Stimulated activated CD8-positive, alpha-beta memory T cell treated with anti-CD3 and anti-CD28 coated beads, Interleukin-4, amount 100 ng/mL, for 48 hours (primary cell): ENCODE measurements at regions not wholly inside any gene's neighbourhood (a gene's known extent, or its start where the extent isn't known, plus 50 kb on each side); places are given as distances from the start of the nearest gene placed in this dataset.
A peak's percentile ranks its signal among the peaks of the same experiment; 100 is the strongest.
"Not testable (repeated sequence)": the region's sequence is repeated elsewhere in the genome, so short reads cannot be mapped to it uniquely, and the experiment has no call there.

Experiments
- DNase-seq: peaks from one replicate; pipeline ENCODE4 v3.0.0-alpha.2; 2020

- no peak for DNase-seq
Observed at GRCh38 chr4:123649250-123649644, 252.7 kb downstream of the SPRY1 start.

GRCh38 chr4:123649645-123650391 lies 253.2 kb downstream of the SPRY1 start:
- no peak for DNase-seq

GRCh38 chr4:123651066-123651465 lies 254.5 kb downstream of the SPRY1 start:
- DNase-seq, result no peak

GRCh38 chr4:123651536-123652180 lies 255.1 kb downstream of the SPRY1 start:
- DNase-seq, result no peak

DNA sequence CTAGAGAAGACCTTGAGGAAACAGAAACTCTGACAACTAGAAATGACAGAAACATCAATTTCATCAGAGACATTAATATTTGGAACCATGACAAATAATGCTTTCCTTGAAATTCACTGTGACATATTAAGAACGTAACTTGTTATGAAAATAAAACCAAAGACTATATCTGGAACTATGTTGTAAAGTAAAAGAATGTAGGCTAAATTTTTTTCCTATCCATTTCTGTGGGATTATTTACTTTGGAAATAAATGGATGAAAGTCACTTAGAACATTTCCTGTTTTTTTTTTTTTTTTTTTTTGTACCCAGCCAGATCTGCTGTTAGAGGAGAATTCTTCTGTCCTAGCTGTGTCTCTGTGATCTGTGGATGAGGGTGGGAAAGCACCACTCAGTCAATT lies 255.9 kb downstream of the SPRY1 start:
- no peak for DNase-seq

GRCh38 chr4:123653236-123653635 lies 256.6 kb downstream of the SPRY1 start:
- DNase-seq, result no peak

DNA sequence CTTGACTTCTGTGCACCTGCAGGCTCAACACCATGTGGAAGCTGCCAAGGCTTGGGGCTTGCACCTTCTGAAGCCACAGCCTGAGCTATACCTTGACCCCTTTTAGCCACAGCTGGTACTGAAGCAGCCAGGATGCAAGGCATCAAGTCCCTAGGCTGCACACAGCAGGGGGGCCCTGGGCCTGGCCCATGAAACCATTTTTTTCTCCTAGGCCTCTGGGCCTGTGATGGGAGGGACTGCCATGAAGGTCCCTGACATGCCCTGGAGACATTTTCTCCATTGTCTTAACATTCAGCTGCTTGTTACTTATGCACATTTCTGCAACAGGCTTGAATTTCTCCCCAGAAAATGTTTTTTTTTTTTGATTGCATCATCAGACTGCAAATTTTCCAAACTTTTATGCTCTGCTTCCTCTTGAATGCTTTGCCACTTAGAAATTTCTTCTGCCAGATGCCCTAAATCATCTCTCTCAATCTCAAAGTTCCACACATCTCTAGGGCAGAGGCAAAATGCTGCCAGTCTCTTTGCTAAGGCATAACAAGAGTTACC lies 260.2 kb downstream of the SPRY1 start:
- DNase-seq, result not testable (repeated sequence)

- DNase-seq, result not testable (repeated sequence)
Observed at GRCh38 chr4:123657606-123658005, 261.0 kb downstream of the SPRY1 start.

DNA sequence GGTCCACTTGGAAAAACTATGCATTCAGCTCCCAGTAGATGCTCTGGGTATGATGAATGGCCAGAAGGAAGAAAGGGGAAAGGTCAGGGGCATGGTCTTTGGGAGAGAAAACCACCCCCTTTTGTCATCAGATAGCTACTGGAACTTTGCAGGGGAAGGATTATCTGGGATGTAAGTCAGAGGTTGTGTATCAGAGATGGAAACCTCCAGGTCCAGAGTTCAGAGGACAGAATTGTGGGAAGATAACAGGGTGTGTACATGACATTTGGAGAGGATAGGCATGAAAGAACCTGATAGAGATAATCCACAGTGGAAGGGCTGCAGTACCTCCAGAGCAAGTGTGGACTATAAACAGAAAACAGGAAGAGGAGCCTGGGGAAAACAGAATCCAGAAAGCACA lies 262.7 kb downstream of the SPRY1 start:
- no peak for DNase-seq

- no peak for DNase-seq
Observed at GRCh38 chr4:123659730-123660129, 263.1 kb downstream of the SPRY1 start.

DNA sequence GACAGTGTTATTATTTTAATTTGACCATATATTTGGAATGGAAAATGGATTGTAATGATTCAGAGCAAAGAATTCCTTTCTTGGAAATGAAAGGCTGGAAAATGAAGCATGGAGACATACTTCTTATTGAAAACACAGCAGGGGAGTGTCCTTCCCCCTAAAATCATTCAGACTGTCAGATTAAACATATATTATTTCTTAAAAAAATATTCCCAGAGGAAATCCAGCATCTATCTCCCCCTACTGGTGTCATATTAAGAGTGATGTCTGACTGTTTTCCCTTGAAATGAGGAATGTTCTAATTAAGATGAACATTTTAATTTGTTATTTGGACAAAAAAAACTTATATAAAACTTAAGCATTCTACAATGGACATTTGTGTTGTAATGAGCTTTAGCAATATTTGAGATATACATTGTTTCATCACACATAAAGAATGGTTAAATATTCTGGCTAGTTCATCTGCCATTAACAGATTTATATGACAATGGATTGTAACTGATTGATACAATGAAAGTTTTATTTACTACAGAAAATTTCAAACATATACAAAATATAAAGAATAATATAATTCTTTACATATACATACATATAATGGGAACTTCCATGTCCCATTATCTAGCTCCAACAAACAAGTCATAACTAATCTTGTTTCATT lies 264.6 kb downstream of the SPRY1 start:
- DNase-seq, result no peak

DNA sequence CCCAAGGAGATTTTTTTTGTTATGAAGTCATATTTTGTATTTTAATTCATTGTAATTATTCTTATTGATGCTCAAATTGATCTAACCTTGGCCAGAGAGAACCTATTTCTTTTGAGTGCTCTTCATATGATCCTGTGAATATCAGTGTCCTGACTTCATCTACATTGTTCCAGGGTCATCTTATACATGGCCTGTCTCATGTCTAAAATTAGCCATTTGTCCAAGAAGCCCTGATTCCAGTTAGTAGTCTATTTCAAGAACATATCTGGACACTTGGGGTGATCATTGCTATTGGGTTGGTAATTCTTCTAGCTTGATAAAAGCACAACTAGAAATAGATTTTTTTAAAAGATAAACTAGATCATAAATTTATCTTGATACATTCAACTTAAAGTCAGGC lies 266.2 kb downstream of the SPRY1 start:
- DNase-seq, result no peak

DNA sequence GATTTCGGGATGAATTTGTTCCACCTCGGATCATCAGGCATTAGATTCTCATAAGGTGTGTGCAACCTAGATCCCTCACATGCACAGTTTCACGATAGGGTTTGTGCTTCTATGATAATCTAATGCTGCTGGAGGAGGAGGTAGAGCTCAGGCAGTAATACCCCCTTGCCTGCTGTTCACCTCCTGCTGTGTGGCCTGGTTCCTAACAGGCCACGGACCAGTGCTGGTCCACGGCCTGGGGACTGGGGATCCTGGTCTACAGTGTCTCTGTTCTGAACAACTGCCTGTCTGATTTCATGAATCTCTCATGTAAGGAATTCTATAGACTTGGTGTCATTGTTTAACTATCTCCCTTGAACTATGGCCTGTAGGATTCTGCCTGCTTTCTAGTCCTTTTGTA lies 269.9 kb downstream of the SPRY1 start:
- no peak for DNase-seq

DNA sequence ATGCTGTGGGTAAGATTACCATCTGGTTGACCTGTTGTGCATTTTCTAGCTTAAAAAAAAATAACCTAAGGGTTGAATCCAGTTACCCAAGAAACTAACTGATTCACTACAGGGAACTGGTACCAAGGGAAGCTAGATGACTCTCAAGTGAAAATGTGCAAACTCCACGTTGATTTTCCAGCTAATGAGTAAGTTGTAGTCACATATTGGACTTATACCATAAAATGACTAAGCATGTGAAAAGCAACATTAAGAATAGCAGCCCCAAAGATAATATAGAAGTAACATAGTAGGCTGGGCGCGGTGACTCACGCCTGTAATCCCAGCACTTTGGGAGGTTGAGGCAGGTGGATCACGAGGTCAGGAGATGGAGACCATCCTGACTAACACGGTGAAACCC lies 270.9 kb downstream of the SPRY1 start:
- DNase-seq, result no peak

DNA sequence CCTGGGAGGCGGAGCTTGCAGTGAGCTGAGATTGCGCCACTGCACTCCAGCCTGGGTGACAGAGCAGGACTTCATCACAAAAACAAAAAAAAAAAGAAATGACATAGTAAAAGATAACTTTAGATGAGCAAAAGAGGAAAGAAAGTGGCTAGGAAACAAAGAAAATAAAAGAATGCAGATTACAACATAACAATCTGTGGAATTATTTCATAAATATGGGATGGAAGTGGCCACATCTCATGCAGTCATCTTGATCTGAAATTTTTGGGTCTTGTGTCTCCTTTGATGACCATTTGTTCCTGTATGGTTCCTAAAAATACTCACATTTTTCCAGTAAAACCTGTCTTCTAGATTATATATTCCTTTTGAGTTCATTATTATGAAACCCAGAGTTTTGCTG lies 271.4 kb downstream of the SPRY1 start:
- DNase-seq, result no peak

DNA sequence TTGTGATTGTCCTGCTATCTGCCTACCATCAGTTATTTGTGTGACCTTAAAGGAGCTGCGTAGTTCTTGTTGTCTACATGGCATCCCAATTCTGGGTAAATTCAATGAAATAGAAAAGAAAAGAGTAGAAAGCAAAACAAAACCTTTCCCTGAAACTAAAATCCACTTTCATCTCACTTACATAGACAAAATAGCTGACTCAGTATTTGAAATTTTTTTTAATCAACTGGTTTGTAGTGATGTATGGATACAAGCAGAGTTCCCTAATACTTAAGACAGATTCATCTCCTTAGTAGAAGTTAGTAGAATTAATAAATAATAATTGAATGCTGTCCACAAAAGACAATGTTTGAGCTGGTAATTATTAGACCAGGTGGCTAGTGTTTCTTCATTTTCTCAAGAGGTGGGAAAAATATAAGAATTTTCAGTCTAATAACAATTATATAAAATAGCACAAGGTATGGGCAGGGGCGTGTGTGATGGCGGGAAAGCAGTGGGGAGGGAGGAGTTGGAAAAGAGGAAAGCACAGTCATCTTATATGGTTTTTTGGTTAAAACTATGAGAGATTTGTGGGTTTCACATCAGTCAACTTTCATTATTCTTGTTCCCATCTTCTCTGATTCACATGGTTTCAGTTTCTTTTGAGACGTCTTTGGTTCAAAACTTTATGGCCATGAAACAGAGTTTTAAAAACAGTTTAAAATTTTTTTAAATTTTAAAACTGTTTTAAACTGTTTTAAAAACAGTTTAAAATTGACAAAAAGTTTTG lies 275.2 kb downstream of the SPRY1 start:
- DNase-seq, result peak; percentile 53

- DNase-seq, result no peak
Observed at GRCh38 chr4:123672987-123673386, 276.4 kb downstream of the SPRY1 start.

DNA sequence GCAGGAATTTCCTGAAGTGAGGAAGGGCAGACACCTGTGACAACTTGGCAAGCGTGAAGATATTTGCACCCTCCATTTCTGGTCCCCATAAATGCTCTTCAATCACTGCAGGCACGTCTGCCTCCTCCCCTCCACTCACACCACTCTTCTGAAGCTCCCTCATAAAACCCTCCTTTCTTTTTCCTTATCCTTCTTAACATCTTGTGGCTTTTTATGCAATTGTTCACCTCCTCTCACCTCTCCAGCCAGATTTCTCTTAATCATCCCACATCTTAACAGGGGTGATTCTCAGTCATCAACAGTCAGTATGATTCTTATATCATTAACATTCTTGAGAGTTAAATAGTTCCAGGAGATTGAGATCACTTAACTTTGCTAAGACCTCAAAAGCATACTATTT lies 277.4 kb downstream of the SPRY1 start:
- no peak for DNase-seq

GRCh38 chr4:123674762-123675465 lies 278.3 kb downstream of the SPRY1 start:
- no peak for DNase-seq

- DNase-seq, result no peak
Observed at GRCh38 chr4:123675567-123675966, 279.0 kb downstream of the SPRY1 start.

DNA sequence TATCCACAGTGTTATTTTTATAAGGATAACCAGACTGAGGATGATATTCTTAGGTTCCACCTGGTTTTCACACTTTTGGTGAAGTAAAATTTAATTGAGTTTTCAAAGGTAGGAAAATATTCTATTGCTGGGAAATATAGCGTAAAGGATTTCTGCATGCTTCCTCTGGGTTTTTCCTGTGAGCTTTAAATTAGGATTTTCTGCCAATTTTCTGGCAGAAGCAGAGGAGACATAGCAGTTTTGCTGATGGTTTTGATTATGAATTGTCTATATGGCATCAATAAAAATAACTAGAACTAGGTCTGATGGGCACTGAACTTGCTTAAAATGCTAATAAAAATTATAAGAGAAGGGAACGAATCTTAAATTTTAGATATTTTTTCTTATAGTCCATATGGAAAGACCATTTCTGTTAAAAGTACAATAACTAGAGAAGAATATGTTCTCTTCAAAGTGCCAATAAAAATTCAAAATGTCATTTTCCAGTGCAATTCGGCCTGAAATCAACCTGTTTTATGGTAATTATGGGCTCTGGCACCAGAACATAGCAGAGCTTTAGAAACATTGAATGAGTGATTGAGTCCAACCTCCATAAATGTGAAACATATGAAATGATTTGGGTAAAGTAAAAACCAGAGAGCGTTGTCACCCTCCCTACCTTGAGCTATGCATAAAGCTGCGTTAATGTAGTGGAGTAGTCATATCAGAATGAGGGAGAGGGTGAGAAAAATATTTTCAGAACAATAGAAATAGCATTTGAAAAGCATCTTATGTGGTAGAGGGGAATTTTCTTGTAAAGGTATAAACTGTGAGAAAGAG lies 279.7 kb downstream of the SPRY1 start:
- no peak for DNase-seq

DNA sequence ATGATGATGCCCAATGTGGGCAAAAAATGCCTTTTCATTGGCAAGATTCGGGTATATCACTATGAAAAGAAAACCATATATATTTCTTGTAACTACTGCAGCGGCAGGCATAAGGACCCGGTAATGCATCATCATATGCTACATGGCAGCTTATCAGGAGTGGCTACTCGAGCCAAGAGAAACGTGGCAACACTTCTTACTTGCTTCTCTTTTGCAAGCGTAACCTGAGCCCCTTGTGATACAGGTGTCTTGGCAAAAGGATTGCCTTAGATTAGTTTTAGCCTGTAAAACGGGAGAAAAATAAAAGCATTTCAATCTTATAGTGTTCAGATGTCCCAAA lies 280.3 kb downstream of the SPRY1 start:
- DNase-seq, result no peak
